Endothelial cell of umbilical vein (primary cell): ENCODE measurements at regions not wholly inside any gene's neighbourhood (a gene's known extent, or its start where the extent isn't known, plus 50 kb on each side); places are given as distances from the start of the nearest gene placed in this dataset.

ENCODE experiments used
- BruUV-seq: library from RNA; stranded (reverse); fragments of 400-500 nt; replicated peaks from 2 replicates; lab custom pipeline; 2021; lab: Mats Ljungman, UMichigan
- CTCF ChIA-PET: fragments of 300-600, 350-600 bp; sonication (Branson Sonifier 250); formaldehyde crosslinking; loops from one replicate; lab custom pipeline; 2021; ENCODE audit warnings: antibody characterized with exemption, inconsistent platforms; lab: Charles Lee
- POLR2A ChIA-PET: fragments of 300-600, 350-600 bp; sonication (Branson Sonifier 250); formaldehyde crosslinking; loops from one replicate; lab custom pipeline; 2021; ENCODE audit warnings: antibody characterized with exemption, inconsistent platforms; lab: Charles Lee
- DNase-seq: peaks from one replicate; pipeline ENCODE4 v3.0.0-alpha.2; 2011; ENCODE audit warnings: low read depth, low spot score
- FAIRE-seq: peaks from 2 replicates; lab custom pipeline; 2011; peaks lifted over from hg19 to GRCh38; lab: Jason Lieb, UNC
- H2AFZ ChIP-seq: 2 replicates; pipeline ENCODE4 v1.6.0; 2012; ENCODE audit warnings: low read depth, low read length, control low read depth, inconsistent platforms
- H3K27ac ChIP-seq: 2 replicates; pipeline ENCODE4 v1.5.1; 2011; ENCODE audit warnings: low read depth, mild to moderate bottlenecking, control low read depth, low read length, moderate library complexity; ENCODE audit not compliant: insufficient read depth
- H3K27me3 ChIP-seq, 2 experiments: 2 replicates each; pipeline versions ENCODE4 v1.6.0 to v1.6.1; 2011; ENCODE audit warnings: low read length in 2 of 2, mixed read lengths in 1 of 2; ENCODE audit not compliant: control insufficient read depth in 2 of 2, insufficient read depth in 2 of 2
- H3K36me3 ChIP-seq, 2 experiments: 2 replicates in 1 of 2; 3 replicates in 1 of 2; pipeline ENCODE4 v1.5.1; 2011; ENCODE audit warnings: low read length in 2 of 2, mild to moderate bottlenecking in 1 of 2, moderate library complexity in 1 of 2; ENCODE audit not compliant: control insufficient read depth in 2 of 2, insufficient read depth in 2 of 2; ENCODE audit errors: extremely low read depth in 1 of 2
- H3K4me1 ChIP-seq: 3 replicates; pipeline ENCODE4 v1.5.1; 2011; ENCODE audit warnings: mild to moderate bottlenecking, low read length; ENCODE audit not compliant: control insufficient read depth, insufficient read depth; ENCODE audit errors: extremely low read depth
- H3K4me2 ChIP-seq: 2 replicates; pipeline ENCODE4 v1.6.1; 2011; ENCODE audit warnings: low read length, control low read depth, mixed read lengths; ENCODE audit not compliant: insufficient read depth
- H3K4me3 ChIP-seq, 3 experiments: fragments of 200-600 bp in 1 of 3; sonication (generic), shearing (Covaris generic) in 1 of 3; replicated peaks in 1 of 3; 2 replicates each; pipeline ENCODE4 v1.5.1; 2011 to 2016; ENCODE audit warnings: control low read depth in 3 of 3, low read length in 3 of 3, mild to moderate bottlenecking in 2 of 3, inconsistent platforms in 1 of 3, low read depth in 1 of 3, moderate library complexity in 1 of 3; ENCODE audit not compliant: insufficient read depth in 1 of 3
- H3K79me2 ChIP-seq: 2 replicates; pipeline ENCODE4 v1.6.0; 2012; ENCODE audit warnings: low read length, inconsistent platforms; ENCODE audit not compliant: control insufficient read depth, insufficient read depth
- H3K9ac ChIP-seq: replicated peaks from 2 replicates; pipeline ENCODE3; 2011; ENCODE audit warnings: low read length, control low read depth; ENCODE audit not compliant: insufficient read depth; ENCODE audit errors: extremely low read depth
- H3K9me1 ChIP-seq: replicated peaks from 3 replicates; pipeline ENCODE4 v1.6.0; 2011; ENCODE audit warnings: mild to moderate bottlenecking, low read length; ENCODE audit not compliant: control insufficient read depth, insufficient read depth; ENCODE audit errors: extremely low read depth
- H3K9me3 ChIP-seq: replicated peaks from 2 replicates; pipeline ENCODE4 v1.5.1; 2012; ENCODE audit warnings: low read length, inconsistent platforms; ENCODE audit not compliant: control insufficient read depth, insufficient read depth
- H4K20me1 ChIP-seq: replicated peaks from 2 replicates; pipeline ENCODE3; 2011; ENCODE audit warnings: mild to moderate bottlenecking, low read length; ENCODE audit not compliant: control insufficient read depth, insufficient read depth; ENCODE audit errors: extremely low read depth
- CTCF ChIP-seq, 2 donors: IDR thresholded peaks; 1 replicate in 1 of 2; 2 replicates in 1 of 2; pipeline ENCODE4 v1.5.1; 2011; ENCODE audit warnings: low read length in 2 of 2, mild to moderate bottlenecking in 2 of 2, moderate library complexity in 2 of 2, control low read depth in 1 of 2, inconsistent platforms in 1 of 2, low read depth in 1 of 2; ENCODE audit not compliant: insufficient read depth in 1 of 2; ENCODE audit errors: extremely low read depth in 1 of 2
- EZH2 ChIP-seq: IDR thresholded peaks from 2 replicates; pipeline ENCODE4 v1.6.1; 2012; ENCODE audit warnings: borderline replicate concordance, low read depth, mild to moderate bottlenecking, moderate library complexity, low read length, inconsistent platforms; ENCODE audit not compliant: severe bottlenecking
- FOS ChIP-seq: IDR thresholded peaks from 2 replicates; pipeline ENCODE4 v1.6.1; 2011; ENCODE audit warnings: mild to moderate bottlenecking, low read length, moderate library complexity, borderline replicate concordance; ENCODE audit not compliant: insufficient read depth
- GATA2 ChIP-seq: IDR thresholded peaks from 2 replicates; pipeline ENCODE4 v1.7.0; 2011; ENCODE audit warnings: low read depth, mild to moderate bottlenecking, moderate library complexity, mixed read lengths, low read length; ENCODE audit not compliant: insufficient read length, insufficient read depth
- JUN ChIP-seq: IDR thresholded peaks from 2 replicates; pipeline ENCODE4 v1.6.1; 2011; ENCODE audit warnings: borderline replicate concordance, low read depth; ENCODE audit not compliant: insufficient read length, insufficient read depth
- MAX ChIP-seq: IDR thresholded peaks from 2 replicates; pipeline ENCODE4 v1.6.1; 2011; ENCODE audit not compliant: insufficient read depth, insufficient read length
- MYC ChIP-seq: IDR thresholded peaks from one replicate; pipeline ENCODE4 v1.6.1; 2011; ENCODE audit warnings: mild to moderate bottlenecking, low read depth, low read length
- POLR2A ChIP-seq: IDR thresholded peaks from 2 replicates; pipeline ENCODE4 v1.6.1; 2012; ENCODE audit warnings: low read depth, mild to moderate bottlenecking, control low read depth, low read length
- POLR2AphosphoS5 ChIP-seq: IDR thresholded peaks from 2 replicates; pipeline ENCODE4 v1.6.1; 2012; ENCODE audit warnings: low read depth, mild to moderate bottlenecking, control low read depth, low read length, moderate library complexity; ENCODE audit not compliant: insufficient read depth
- dilution Hi-C: fragments of 300-500 bp; cut with MboI; formaldehyde crosslinking; loops from one replicate; pipeline ENCODE4 v1.15.0; 2019; ENCODE audit warnings: low sequenced_read_pairs; ENCODE audit not compliant: extremely low pct_ligation_motif_present
- intact Hi-C: fragments of 100-400 bp; cut with micrococcal nuclease; formaldehyde crosslinking; loops from one replicate; pipeline ENCODE4 v1.10.0; 2022

GRCh38 chr11:25536289-25536688, 795.6 kb upstream of the ANO3 start:
- no peaks in the 10 kb centered on the region for H4K20me1 ChIP-seq
- no peak overlapping the region for H3K9ac ChIP-seq
- no peaks in the 10 kb centered on the region for H3K36me3 ChIP-seq
- BruUV-seq: no TSS peak
- no peak for FAIRE-seq
- CTCF ChIA-PET: no interaction called here
- H3K79me2 ChIP-seq: no peaks in the 10 kb centered on the region
- POLR2A ChIA-PET: no interaction called here
- no peak for DNase-seq
- no peak for TF ChIP-seq MAX
- no peak for TF ChIP-seq MYC
- TF ChIP-seq CTCF (IDR thresholded peaks at IDR 0.05; ENCODE audit: extremely low read depth in 1 of 2, insufficient read depth in 1 of 2, low read depth in 1 of 2, low read length in 2 of 2): no peak
- no peak for TF ChIP-seq FOS
- TF ChIP-seq POLR2A: no peak
- no peak for TF ChIP-seq EZH2
- TF ChIP-seq POLR2AphosphoS5: no peak
- no peak for TF ChIP-seq GATA2
- TF ChIP-seq JUN: no peak
- H3K27ac ChIP-seq: no peak overlapping the region
- no peaks in the 10 kb centered on the region for H3K9me1 ChIP-seq
- H3K9me3 ChIP-seq: no peaks in the 10 kb centered on the region
- H3K4me2 ChIP-seq: no peak overlapping the region
- H2AFZ ChIP-seq: no peak overlapping the region
- no peak overlapping the region for H3K4me3 ChIP-seq
- H3K27me3 ChIP-seq: no peaks in the 10 kb centered on the region
- no peaks in the 10 kb centered on the region for H3K4me1 ChIP-seq
- dilution Hi-C loops (no loop called here), intact Hi-C loops (no loop called here)
